K562 (cell line): ENCODE measurements at regions not wholly inside any gene's neighbourhood (a gene's known extent, or its start where the extent isn't known, plus 50 kb on each side); places are given as distances from the start of the nearest gene placed in this dataset.

Experiments used
- ATAC-seq: fragments of 200-7000 bp; cut with Tn5 transposase; 3 replicates; pipeline ENCODE4 v1.9.1; 2020; ENCODE audit warnings: moderate library complexity
- BruUV-seq: library from RNA; stranded (reverse); fragments of 400-500 nt; replicated peaks from 2 replicates; lab custom pipeline; 2021; lab: Mats Ljungman, UMichigan
- CTCF ChIA-PET: fragments of 300-600 bp; formaldehyde crosslinking; extraction: SDS; loops from one replicate; lab custom pipeline; 2021; ENCODE audit warnings: low intra/inter-chr PET ratio; lab: Yijun Ruan, JAX
- POLR2A ChIA-PET: fragments of 300-600, 350-650 bp; sonication (Branson Sonifier 250); formaldehyde crosslinking; extraction: SDS; loops from one replicate; lab custom pipeline; 2021; ENCODE audit warnings: antibody characterized with exemption, inconsistent platforms; lab: Yijun Ruan, JAX
- DNase-seq, 4 experiments: peaks; one replicate each; pipeline versions ENCODE4 v3.0.0 to v3.0.0-alpha.2; 2011 to 2018; ENCODE audit warnings: low spot score in 3 of 4, mixed read lengths in 3 of 4; ENCODE audit errors: extremely low read depth in 1 of 4
- FAIRE-seq: peaks from 2 replicates; lab custom pipeline; 2011; peaks lifted over from hg19 to GRCh38; lab: Jason Lieb, UNC
- H2AFZ ChIP-seq: 2 replicates; pipeline ENCODE4 v1.6.0; 2011; ENCODE audit warnings: low read depth, low read length, control low read depth, inconsistent platforms
- H3K27ac ChIP-seq: fragments of 200-600 bp; 3 replicates; pipeline ENCODE4 v1.8.0; 2011; ENCODE audit warnings: low read depth, mild to moderate bottlenecking, control low read depth, inconsistent platforms, low read length, moderate library complexity, mixed read lengths; ENCODE audit errors: extremely low read depth
- H3K27me3 ChIP-seq, 2 experiments: fragments of 300-600 bp in 1 of 2; 2 replicates in 1 of 2; 3 replicates in 1 of 2; pipeline versions ENCODE4 v1.6.0 to v1.8.0; 2011; ENCODE audit warnings: inconsistent platforms in 2 of 2, low read length in 2 of 2, mild to moderate bottlenecking in 1 of 2, mixed read lengths in 1 of 2, moderate library complexity in 1 of 2; ENCODE audit not compliant: control insufficient read depth in 2 of 2, insufficient read depth in 2 of 2
- H3K36me3 ChIP-seq: fragments of 300-600 bp; 3 replicates; pipeline ENCODE4 v1.8.0; 2011; ENCODE audit warnings: mild to moderate bottlenecking, low read length, inconsistent platforms; ENCODE audit not compliant: control insufficient read depth, insufficient read depth
- H3K4me1 ChIP-seq, 2 experiments: fragments of 200-600 bp in 1 of 2; replicated peaks in 1 of 2; 2 replicates in 1 of 2; 3 replicates in 1 of 2; pipeline versions ENCODE4 v1.5.1 to v1.8.0; 2011; ENCODE audit warnings: inconsistent platforms in 2 of 2, low read length in 2 of 2, mild to moderate bottlenecking in 1 of 2, mixed read lengths in 1 of 2, moderate library complexity in 1 of 2; ENCODE audit not compliant: control insufficient read depth in 2 of 2, insufficient read depth in 2 of 2
- H3K4me2 ChIP-seq: 2 replicates; pipeline ENCODE4 v1.6.1; 2011; ENCODE audit warnings: low read length, control low read depth, inconsistent platforms, mixed read lengths; ENCODE audit not compliant: insufficient read depth
- H3K4me3 ChIP-seq: fragments of 200-600 bp; sonication (generic), shearing (Covaris generic); 2 replicates; pipeline ENCODE4 v1.5.1; 2016; ENCODE audit warnings: control low read depth, inconsistent platforms
- H3K79me2 ChIP-seq: fragments of 200-600 bp; 3 replicates; pipeline ENCODE4 v1.8.0; 2011; ENCODE audit warnings: low read length, inconsistent platforms; ENCODE audit not compliant: control insufficient read depth, insufficient read depth
- H3K9ac ChIP-seq, 2 experiments: 2 replicates each; pipeline versions ENCODE4 v1.6.0 to v1.6.1; 2011; ENCODE audit warnings: low read depth in 2 of 2, low read length in 2 of 2, control low read depth in 1 of 2, inconsistent platforms in 1 of 2, mild to moderate bottlenecking in 1 of 2, mixed read lengths in 1 of 2; ENCODE audit not compliant: insufficient read depth in 1 of 2
- H3K9me1 ChIP-seq: one replicate; pipeline ENCODE4 v1.6.0; 2011; ENCODE audit warnings: inconsistent platforms, mild to moderate bottlenecking, low read length, moderate library complexity; ENCODE audit not compliant: control insufficient read depth, insufficient read depth
- H3K9me3 ChIP-seq: replicated peaks from 2 replicates; pipeline ENCODE4 v1.5.1; 2011; ENCODE audit warnings: low read depth, low read length, inconsistent platforms; ENCODE audit not compliant: control insufficient read depth, insufficient read depth
- H4K20me1 ChIP-seq: replicated peaks from 2 replicates; pipeline ENCODE4 v1.6.1; 2011; ENCODE audit warnings: low read length, inconsistent platforms, mixed read lengths; ENCODE audit not compliant: control insufficient read depth, insufficient read depth
- MGA ChIP-seq: fragments of 450-650 bp; IDR thresholded peaks from 2 replicates; pipeline ENCODE4 v1.6.1; 2016; ENCODE audit warnings: mild to moderate bottlenecking, moderate library complexity
- WGBS: fragments of 100-300 bp; shearing (Covaris generic); methylation state at CpG from one replicate; pipeline ENCODE4 v1.1.6; 2016; ENCODE audit warnings: low coverage, mixed read lengths; ENCODE audit not compliant: insufficient coverage; ENCODE audit errors: missing lambda C conversion rate; 5-methylcytosine and 5-hydroxymethylcytosine counted together
- in situ Hi-C: fragments of 300-500 bp; cut with MboI; formaldehyde crosslinking; loops from 4 replicates; pipeline ENCODE4 v1.15.0; 2018; ENCODE audit warnings: inconsistent platforms, mixed read lengths
- intact Hi-C: fragments of 100-400 bp; cut with micrococcal nuclease; formaldehyde crosslinking; loops from 2 replicates; pipeline ENCODE4 v1.14.2; 2022
- TF ChIP-seq, protein P1 (sequence below): fragments of 450-650 bp; IDR thresholded peaks from 2 replicates; pipeline ENCODE4 v1.6.1; 2016

DNA sequence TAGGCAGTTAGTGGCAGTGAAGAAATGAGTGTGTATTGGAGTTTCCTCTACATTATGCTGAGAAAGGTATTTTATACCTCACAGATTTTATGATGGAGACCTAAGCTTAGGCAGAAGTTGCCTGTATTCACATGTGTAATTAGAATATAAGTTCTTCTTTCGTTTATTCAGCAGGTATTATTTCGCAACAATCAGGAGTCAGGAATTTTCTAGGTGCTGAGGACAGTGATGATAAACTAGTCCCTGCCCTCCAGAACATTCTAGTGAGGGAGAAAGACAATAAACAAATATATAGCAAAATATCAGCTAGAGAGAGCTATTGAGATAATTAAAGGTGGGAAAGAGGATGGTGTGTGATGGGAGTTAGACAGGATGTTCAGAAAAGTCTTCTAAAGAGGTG lies 345.7 kb downstream of the GRIN2B start (continued):
- TF ChIP-seq, protein P1, sequence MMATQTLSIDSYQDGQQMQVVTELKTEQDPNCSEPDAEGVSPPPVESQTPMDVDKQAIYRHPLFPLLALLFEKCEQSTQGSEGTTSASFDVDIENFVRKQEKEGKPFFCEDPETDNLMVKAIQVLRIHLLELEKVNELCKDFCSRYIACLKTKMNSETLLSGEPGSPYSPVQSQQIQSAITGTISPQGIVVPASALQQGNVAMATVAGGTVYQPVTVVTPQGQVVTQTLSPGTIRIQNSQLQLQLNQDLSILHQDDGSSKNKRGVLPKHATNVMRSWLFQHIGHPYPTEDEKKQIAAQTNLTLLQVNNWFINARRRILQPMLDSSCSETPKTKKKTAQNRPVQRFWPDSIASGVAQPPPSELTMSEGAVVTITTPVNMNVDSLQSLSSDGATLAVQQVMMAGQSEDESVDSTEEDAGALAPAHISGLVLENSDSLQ, result no peak
- TF ChIP-seq, all 486 proteins: peak for 0

GRCh38 chr12:13631873-13632272 lies 349.5 kb downstream of the GRIN2B start:
- H3K36me3 ChIP-seq, result no peaks in the 10 kb centered on the region
- H2AFZ ChIP-seq, result no peak overlapping the region
- ChIA-PET POLR2A (interaction anchor here (0.6 to 1.3 kb wide), 2 partner anchors 34 to 414 kb away, joined by 3 read pairs; no protein-coding TSS in a partner anchor), CTCF (no interaction called here)
- no peak for TF ChIP-seq MGA
- ATAC-seq, result no peak
- H4K20me1 ChIP-seq, result no peaks in the 10 kb centered on the region
- no peak overlapping the region for H3K4me3 ChIP-seq
- H3K27ac ChIP-seq, result no peak overlapping the region
- H3K9me3 ChIP-seq, result no peaks in the 10 kb centered on the region
- H3K27me3 ChIP-seq, result no peaks in the 10 kb centered on the region
- intact Hi-C loops, result no loop called here
- no peak for DNase-seq
- no peak overlapping the region for H3K4me2 ChIP-seq
- no peaks in the 10 kb centered on the region for H3K4me1 ChIP-seq
- in situ Hi-C loops, result no loop called here
- WGBS, result 0% methylated on average over 2 of the region's 2 CpGs
- no peaks in the 10 kb centered on the region for H3K79me2 ChIP-seq
- FAIRE-seq, result no peak
- H3K9ac ChIP-seq, result no peak overlapping the region
- no TSS peak for BruUV-seq
- H3K9me1 ChIP-seq, result no peaks in the 10 kb centered on the region
